Astrocyte of the spinal cord (primary cell): ENCODE measurements at regions not wholly inside any gene's neighbourhood (a gene's known extent, or its start where the extent isn't known, plus 50 kb on each side); places are given as distances from the start of the nearest gene placed in this dataset.
A peak's percentile ranks its signal among the peaks of the same experiment; 100 is the strongest.

Source experiments
- DNase-seq: peaks from one replicate; pipeline ENCODE4 v3.0.0; 2011; ENCODE audit warnings: low read depth, low spot score
- H3K4me3 ChIP-seq: 2 replicates; pipeline ENCODE4 v1.5.1; 2011; ENCODE audit warnings: low read depth, mild to moderate bottlenecking, low read length, moderate library complexity
- in situ Hi-C: cut with HindIII; loops from 2 replicates; pipeline ENCODE4 v1.10.0; 2017; ENCODE audit warnings: low sequenced_read_pairs
- TF ChIP-seq, protein P1 (sequence below): IDR thresholded peaks from 2 replicates; pipeline ENCODE4 v1.5.1; 2012; ENCODE audit warnings: low read depth, mild to moderate bottlenecking, low read length, inconsistent platforms

- TF ChIP-seq, protein P1, sequence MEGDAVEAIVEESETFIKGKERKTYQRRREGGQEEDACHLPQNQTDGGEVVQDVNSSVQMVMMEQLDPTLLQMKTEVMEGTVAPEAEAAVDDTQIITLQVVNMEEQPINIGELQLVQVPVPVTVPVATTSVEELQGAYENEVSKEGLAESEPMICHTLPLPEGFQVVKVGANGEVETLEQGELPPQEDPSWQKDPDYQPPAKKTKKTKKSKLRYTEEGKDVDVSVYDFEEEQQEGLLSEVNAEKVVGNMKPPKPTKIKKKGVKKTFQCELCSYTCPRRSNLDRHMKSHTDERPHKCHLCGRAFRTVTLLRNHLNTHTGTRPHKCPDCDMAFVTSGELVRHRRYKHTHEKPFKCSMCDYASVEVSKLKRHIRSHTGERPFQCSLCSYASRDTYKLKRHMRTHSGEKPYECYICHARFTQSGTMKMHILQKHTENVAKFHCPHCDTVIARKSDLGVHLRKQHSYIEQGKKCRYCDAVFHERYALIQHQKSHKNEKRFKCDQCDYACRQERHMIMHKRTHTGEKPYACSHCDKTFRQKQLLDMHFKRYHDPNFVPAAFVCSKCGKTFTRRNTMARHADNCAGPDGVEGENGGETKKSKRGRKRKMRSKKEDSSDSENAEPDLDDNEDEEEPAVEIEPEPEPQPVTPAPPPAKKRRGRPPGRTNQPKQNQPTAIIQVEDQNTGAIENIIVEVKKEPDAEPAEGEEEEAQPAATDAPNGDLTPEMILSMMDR = peak; percentile 96
- peak; percentile 72 for DNase-seq
- in situ Hi-C loops = no loop called here
- H3K4me3 ChIP-seq = peak overlapping the region; percentile 6
Measured at GRCh38 chr6:164927288-164928056, 381.9 kb downstream of the C6orf118 start.

- TF ChIP-seq, protein P1 = no peak
- H3K4me3 ChIP-seq = no peak overlapping the region
- DNase-seq = peak; percentile 1
- in situ Hi-C loops = no loop called here
Measured at GRCh38 chr6:164926686-164927085, 382.7 kb downstream of the C6orf118 start.

GRCh38 chr6:164925681-164926530 lies 383.5 kb downstream of the C6orf118 start:
- no peak overlapping the region for H3K4me3 ChIP-seq
- in situ Hi-C loops = no loop called here
- DNase-seq = no peak

DNA sequence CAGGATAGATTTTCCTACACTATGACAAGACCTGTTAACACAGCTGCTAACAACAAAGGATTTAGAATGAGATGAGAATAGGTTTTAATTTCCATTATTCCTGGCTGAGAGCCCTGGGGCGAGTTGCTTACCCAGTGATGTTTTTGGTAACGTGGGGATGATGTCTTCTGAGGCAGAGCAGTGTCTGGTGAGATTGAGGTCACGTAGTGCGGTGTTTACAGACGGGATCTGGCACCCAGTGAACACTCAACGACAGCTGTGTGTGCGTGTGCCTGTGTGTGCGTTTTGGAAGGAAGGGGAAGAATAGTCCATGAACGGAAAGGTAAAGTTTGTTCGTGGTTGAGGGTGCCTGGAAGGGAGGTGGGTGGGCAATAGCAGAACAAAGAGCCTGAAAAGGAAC lies 384.7 kb downstream of the C6orf118 start:
- in situ Hi-C loops = no loop called here
- TF ChIP-seq, protein P1 = no peak
- DNase-seq = no peak
- no peak overlapping the region for H3K4me3 ChIP-seq

More at GRCh38 chr6:164925681-164926530, 383.5 kb downstream of the C6orf118 start:
- TF ChIP-seq, protein P1 = no peak

DNA sequence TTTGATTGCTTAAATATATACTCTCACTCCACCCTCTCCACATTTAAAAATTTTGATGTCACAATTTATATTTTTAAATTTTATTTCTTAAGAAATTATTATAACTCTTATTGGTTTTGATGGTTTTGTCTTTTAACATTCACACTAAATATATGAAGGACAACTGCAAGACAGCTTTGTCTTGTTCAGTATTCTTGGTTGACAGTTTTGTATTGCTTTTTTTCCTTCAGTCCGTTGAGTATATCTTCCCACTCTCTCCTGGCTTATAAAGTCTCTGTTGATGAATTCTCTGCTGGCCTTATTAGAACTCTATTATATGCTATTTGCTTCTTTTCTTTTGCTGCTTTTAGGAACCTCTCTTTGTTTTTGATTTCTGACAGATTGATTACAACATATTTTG lies 392.2 kb downstream of the C6orf118 start:
- DNase-seq = no peak
- in situ Hi-C loops = no loop called here
- TF ChIP-seq, protein P1 = no peak
- H3K4me3 ChIP-seq = no peak overlapping the region

DNA sequence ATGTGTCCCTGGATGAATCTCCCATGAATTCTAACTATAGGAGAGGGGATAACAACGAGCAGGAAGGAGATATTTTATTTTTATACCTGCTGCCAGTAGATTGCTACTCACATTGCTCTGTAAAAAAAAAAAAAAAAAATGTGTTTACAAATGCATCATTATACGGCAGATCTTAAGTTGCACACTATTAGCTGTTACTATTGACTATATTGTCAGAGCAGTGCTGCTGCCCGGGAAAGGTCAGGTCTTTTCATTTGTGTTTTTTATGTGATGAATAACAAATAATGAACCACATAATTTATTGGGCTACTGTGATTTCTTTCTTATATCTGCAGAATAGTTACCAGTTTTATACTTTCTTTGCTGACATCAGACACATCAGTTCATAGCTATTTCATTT lies 393.3 kb downstream of the C6orf118 start:
- no peak overlapping the region for H3K4me3 ChIP-seq
- no peak for DNase-seq
- TF ChIP-seq, protein P1 = no peak
- in situ Hi-C loops = no loop called here
